Nephron progenitor cell (in vitro differentiated cells): ENCODE measurements at regions not wholly inside any gene's neighbourhood (a gene's known extent, or its start where the extent isn't known, plus 50 kb on each side); places are given as distances from the start of the nearest gene placed in this dataset.

Source experiments
- DNase-seq: peaks from one replicate; pipeline ENCODE4 v3.0.0; 2021
- H3K27ac Mint-ChIP-seq: 2 replicates; pipeline ENCODE4 v1.8.0; 2021; ENCODE audit warnings: mild to moderate bottlenecking, moderate library complexity, mixed read lengths
- H3K27me3 Mint-ChIP-seq: 2 replicates; pipeline ENCODE4 v1.8.0; 2021; ENCODE audit warnings: mild to moderate bottlenecking, low read depth, mixed read lengths; ENCODE audit not compliant: poor library complexity
- H3K36me3 Mint-ChIP-seq: 2 replicates; pipeline ENCODE4 v1.8.0; 2021; ENCODE audit warnings: low read depth, mixed read lengths
- H3K4me1 Mint-ChIP-seq: 2 replicates; pipeline ENCODE4 v1.8.0; 2021; ENCODE audit warnings: mixed read lengths
- H3K4me3 Mint-ChIP-seq: 2 replicates; pipeline ENCODE4 v1.8.0; 2021; ENCODE audit warnings: mild to moderate bottlenecking, moderate library complexity, mixed read lengths
- H3K9me3 Mint-ChIP-seq: 2 replicates; pipeline ENCODE4 v1.8.0; 2021; ENCODE audit warnings: mild to moderate bottlenecking, moderate library complexity, mixed read lengths
- TF ChIP-seq, protein P1 (sequence below): fragments of 200-600 bp; sonication (generic); IDR thresholded peaks from 2 replicates; pipeline ENCODE4 v1.5.0; 2021; ENCODE audit warnings: antibody characterized with exemption

DNA sequence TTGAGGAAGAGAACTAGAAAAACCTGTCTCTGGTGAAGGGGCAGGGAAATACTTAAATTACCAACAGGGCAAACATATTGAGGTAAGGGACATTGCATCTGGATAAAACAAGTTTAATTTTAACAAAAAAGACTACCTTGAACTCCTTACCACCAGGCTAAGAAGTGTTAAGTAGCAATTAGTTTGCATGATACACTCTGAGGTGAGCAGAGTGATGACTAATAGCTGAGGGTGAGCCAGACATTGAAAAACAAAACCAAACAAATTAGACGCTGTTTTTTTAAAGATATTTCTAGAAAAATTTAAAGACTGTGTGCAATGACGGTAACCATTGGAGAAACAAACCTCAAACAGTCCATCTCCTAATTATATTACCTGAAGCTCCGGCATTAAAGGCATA, 105.9 kb downstream of the ANKRD7 start:
- DNase-seq, result no peak
- Mint-ChIP-seq H3K27me3 (no peaks in the 10 kb centered on the region), H3K27ac (no peak overlapping the region), H3K4me3 (no peak overlapping the region), H3K9me3 (no peaks in the 10 kb centered on the region), H3K36me3 (no peaks in the 10 kb centered on the region), H3K4me1 (peaks cover 26% of the 10 kb centered on the region)
- TF ChIP-seq, protein P1, sequence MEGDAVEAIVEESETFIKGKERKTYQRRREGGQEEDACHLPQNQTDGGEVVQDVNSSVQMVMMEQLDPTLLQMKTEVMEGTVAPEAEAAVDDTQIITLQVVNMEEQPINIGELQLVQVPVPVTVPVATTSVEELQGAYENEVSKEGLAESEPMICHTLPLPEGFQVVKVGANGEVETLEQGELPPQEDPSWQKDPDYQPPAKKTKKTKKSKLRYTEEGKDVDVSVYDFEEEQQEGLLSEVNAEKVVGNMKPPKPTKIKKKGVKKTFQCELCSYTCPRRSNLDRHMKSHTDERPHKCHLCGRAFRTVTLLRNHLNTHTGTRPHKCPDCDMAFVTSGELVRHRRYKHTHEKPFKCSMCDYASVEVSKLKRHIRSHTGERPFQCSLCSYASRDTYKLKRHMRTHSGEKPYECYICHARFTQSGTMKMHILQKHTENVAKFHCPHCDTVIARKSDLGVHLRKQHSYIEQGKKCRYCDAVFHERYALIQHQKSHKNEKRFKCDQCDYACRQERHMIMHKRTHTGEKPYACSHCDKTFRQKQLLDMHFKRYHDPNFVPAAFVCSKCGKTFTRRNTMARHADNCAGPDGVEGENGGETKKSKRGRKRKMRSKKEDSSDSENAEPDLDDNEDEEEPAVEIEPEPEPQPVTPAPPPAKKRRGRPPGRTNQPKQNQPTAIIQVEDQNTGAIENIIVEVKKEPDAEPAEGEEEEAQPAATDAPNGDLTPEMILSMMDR, result no peak

DNA sequence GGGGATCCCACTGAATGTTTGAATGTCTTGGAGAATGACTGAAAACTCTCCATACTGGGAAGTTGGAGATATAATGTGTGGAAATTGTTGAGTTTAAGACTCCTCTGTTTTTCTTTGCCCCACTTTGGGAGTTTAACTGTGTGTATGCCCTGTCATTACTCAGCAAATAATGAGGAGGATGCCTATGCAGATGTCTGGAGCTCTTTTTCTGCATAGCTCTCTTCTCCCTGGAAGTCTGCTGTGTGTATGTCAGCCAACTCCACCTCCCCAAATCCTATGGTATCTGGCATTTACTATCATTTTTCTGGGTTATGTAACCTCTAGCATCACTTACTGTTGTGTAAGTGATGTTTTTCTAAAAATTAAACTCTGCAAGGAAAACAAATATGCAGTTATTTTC, 122.2 kb downstream of the ANKRD7 start:
- H3K4me1 Mint-ChIP-seq, result no peaks in the 10 kb centered on the region
- DNase-seq, result no peak
- H3K9me3 Mint-ChIP-seq, result peaks cover 4% of the 10 kb centered on the region
- H3K4me3 Mint-ChIP-seq, result no peak overlapping the region
- TF ChIP-seq, protein P1, result no peak
- H3K36me3 Mint-ChIP-seq, result no peaks in the 10 kb centered on the region
- no peaks in the 10 kb centered on the region for H3K27me3 Mint-ChIP-seq
- no peak overlapping the region for H3K27ac Mint-ChIP-seq

DNA sequence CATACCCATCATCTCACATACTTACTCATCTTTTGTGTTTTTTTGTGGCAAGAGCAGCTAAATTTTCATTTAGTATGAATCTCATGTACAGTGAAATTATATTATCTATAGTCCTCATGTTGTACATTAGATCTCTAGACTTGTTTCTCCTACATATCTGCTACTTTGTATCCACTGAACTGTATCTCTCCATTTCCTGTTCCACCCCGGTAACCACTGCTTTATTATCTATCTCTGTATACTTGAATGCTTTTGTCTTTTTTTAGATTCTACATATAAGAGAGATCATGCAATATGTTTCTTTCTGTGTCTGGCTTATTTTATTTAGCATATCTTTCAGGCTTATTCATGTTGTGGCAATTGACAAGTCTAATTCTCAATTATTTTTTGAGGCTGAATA, 125.1 kb downstream of the ANKRD7 start:
- no peaks in the 10 kb centered on the region for H3K36me3 Mint-ChIP-seq
- no peak overlapping the region for H3K4me3 Mint-ChIP-seq

DNA sequence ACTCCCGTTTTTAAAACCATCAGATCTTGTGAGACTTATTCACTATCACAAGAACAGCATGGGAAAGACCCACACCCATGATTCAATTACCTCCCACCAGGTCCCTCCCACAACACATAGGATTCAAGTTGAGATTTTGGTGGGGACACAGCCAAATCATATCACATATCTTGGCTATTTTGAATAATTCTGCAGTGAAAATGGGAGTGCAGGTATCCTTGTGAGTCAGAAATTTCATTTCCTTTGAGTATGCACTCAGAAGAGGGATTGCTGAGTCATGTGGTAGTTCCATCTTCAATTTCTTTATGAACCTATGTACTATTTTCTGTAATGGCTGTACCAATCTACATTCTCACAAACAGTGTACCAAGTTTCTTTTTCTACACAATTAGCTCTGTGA, 125.8 kb downstream of the ANKRD7 start:
- Mint-ChIP-seq H3K27ac (no peak overlapping the region), H3K9me3 (peaks cover 4% of the 10 kb centered on the region), H3K36me3 (no peaks in the 10 kb centered on the region), H3K4me3 (no peak overlapping the region), H3K27me3 (no peaks in the 10 kb centered on the region), H3K4me1 (no peaks in the 10 kb centered on the region)
- TF ChIP-seq, protein P1, result no peak
- DNase-seq, result no peak

More for the DNA sequence above, 125.1 kb downstream of the ANKRD7 start:
- DNase-seq, result no peak
- Mint-ChIP-seq H3K4me1 (no peaks in the 10 kb centered on the region), H3K27ac (no peak overlapping the region), H3K9me3 (peaks cover under 1% of the 10 kb centered on the region), H3K27me3 (no peaks in the 10 kb centered on the region)
- TF ChIP-seq, protein P1, result no peak

DNA sequence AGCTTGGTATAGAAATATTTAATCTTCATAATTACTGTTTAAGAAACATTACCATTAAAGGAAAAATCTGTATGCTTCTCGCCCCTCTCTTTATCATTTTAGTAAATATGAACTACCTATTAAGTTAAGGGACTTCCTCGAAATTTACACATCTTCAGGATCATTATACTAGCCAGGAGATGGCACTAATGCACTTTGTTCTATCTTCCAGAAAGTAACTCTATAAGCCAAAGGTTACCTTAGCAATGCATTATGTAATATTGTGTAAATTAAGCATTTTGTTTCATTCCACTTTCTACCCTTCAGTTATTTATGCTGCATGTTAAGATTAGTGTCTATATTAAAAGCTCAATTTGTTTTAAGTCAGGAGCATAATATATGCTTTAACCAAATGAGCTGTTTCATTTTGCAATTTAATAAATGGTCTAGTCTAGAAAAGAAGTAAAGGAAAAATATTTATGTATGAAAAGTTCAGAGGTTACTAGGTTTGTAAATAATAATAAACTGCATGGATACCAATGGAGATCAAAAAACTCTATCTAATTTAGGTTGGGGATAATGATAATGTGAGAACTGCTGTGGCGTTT, 128.5 kb downstream of the ANKRD7 start:
- peaks cover 11% of the 10 kb centered on the region for H3K9me3 Mint-ChIP-seq
- no peaks in the 10 kb centered on the region for H3K4me1 Mint-ChIP-seq
- no peaks in the 10 kb centered on the region for H3K36me3 Mint-ChIP-seq
- TF ChIP-seq, protein P1, result peak; percentile 33
- DNase-seq, result no peak
- no peak overlapping the region for H3K4me3 Mint-ChIP-seq
- H3K27ac Mint-ChIP-seq, result no peak overlapping the region
- no peaks in the 10 kb centered on the region for H3K27me3 Mint-ChIP-seq

DNA sequence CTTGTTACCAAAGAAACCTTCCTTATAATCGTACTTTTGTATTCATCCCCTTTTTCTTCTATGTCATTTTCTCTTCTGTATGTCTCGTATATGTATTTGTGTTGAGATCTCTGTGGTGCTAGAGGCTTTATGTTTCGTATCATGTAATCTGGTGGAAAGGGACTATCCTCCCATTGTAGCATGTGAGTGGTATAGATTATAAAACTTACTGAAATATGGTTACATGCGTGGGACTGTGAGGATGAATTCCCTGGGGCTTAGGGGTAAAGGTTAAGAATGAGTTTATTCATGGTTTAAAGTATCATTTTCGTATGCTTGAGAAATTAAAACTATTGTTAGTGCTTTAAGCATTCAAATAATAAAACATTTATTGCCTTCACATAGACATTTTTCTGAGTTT, 141.9 kb downstream of the ANKRD7 start:
- H3K27me3 Mint-ChIP-seq, result no peaks in the 10 kb centered on the region
- H3K36me3 Mint-ChIP-seq, result no peaks in the 10 kb centered on the region
- H3K4me3 Mint-ChIP-seq, result no peak overlapping the region
- H3K9me3 Mint-ChIP-seq, result no peaks in the 10 kb centered on the region
- TF ChIP-seq, protein P1, result no peak
- H3K27ac Mint-ChIP-seq, result no peak overlapping the region
- DNase-seq, result no peak
- H3K4me1 Mint-ChIP-seq, result peaks cover 2% of the 10 kb centered on the region
